Hematopoietic multipotent progenitor cell treated with erythropoietin and hydrocortisone succinate and interleukin-3 and kit ligand, for 4 days (in vitro differentiated cells): ENCODE measurements at regions not wholly inside any gene's neighbourhood (a gene's known extent, or its start where the extent isn't known, plus 50 kb on each side); places are given as distances from the start of the nearest gene placed in this dataset.
"Not testable (repeated sequence)": the region's sequence is repeated elsewhere in the genome, so short reads cannot be mapped to it uniquely, and the experiment has no call there.

Source experiments
- DNase-seq: peaks from one replicate; pipeline ENCODE4 v3.0.0-alpha.2; 2015

DNA sequence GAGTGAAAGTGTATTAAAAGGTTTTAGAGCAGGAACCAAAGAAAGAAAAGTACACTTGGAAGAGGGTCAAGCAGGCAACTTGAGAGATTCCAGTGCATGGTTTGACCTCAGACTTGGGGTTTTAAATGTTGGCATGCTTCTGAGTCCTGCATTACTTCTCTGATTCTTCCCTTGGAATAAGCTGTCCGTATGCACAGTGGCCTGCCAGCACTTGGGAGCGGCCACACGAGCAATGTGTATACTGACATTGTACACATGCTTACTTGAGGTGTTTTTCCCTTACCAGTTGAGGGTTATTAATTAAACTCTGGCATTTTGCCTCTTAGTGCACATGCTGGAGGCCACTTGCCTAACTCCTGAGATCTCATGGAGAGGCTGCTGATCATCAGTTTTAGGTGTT, 786.6 kb upstream of the RGS18 start:
- no peak for DNase-seq

DNA sequence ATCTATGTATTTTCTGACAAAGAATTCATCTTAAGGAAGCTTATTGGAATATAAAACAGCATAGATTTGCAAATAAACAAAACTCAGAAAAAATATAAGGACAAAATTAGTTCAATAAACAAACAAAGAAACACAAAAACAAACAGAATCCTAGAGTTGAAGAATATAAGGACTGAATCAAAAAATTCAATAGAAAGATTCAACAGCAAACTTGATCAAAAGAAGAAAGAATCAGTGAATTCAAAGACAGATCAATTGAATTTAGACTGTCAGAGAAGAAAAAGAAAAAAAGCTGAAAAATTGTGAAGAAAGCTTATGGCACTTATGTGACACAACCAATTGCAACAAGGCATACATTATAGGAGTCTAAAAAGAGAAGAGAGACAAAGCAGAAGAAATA, 770.0 kb upstream of the RGS18 start:
- no peak for DNase-seq

- DNase-seq, result no peak
These were observed 761.6 kb upstream of the RGS18 start for GRCh38 chr1:191396622-191397021.

DNA sequence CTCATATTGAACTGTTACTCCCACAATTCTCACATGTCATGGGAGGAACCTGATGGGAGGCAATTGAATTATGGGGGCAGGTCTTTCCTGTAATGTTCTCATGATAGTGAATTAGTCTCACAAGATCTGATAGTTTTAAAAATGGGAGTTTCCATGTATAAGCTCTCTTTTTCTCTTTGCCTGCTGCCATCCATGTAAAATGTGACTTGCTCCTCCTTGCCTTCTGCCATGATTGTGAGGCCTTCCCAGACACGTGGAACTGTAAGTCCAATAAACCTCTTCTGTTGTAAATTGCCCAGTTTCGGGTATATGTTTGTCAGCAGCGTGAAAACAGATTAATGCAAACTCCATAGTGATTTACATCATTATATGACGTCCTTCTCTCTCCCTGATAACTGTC, 759.7 kb upstream of the RGS18 start:
- no peak for DNase-seq

DNA sequence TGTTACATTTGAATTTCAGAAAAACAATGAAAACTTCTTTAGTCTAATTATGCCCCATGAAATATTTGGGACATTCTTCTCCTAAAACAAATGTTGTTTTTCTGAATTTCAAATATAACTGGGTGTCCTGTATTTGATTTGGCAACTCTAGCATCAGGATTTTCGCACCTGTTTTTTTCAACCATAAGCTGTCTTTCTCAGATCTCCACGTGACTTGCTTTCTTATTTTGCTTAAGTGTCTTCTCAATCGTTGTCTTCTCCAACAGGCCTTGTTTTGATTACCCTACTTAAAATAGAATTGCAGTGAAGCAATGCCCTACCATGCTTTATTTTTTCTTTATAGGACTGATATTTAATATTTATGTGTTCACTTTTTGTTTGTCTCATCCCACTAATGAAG, 752.8 kb upstream of the RGS18 start:
- DNase-seq, result no peak

DNA sequence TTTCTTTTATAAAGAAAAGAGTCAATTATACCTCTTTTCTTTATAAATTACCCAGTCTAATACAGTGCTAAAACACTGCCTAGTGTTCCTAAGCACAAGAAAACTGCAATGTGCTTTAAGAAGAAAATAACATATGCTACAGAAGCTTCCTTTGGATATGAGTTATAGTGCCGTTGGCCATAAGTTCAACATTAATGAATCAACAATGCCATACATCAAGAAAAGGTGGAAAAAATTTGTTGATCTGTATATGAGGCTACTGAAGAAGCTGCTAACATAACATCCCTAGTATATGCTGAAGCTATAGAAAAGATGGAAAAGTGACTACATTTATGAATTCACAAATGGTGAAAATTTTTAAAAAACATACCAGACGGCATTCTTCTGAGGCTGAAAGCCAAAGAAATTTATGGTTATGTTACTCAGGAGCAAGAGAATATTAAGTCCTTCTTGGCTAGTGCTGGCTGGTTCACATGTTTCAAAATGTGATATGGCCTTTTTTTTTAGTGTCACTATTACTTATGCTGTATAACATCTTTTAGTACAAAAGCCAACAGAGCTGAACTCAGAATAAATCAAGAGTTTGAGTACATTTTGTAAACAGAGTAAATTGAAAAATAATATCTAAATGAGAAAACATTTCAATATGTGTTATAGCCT, 743.2 kb upstream of the RGS18 start:
- no peak for DNase-seq

DNA sequence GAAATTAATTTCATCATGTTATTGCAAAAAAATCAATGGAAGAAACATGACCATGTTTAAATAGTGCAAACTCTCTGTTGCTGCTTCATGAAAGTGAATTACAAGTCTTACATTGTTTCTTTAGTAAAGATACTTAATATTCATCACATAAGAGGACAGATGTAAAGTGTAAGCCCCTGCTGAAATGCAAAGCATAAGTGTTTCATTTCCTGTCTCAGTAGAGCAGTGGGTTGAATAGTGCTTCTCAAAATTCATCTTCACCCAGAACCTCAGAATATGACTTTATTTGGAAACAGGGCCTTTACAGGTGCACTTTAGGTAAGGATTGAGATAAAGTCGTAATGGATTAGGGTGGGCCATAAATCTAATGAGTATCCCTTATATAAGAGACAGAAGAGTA, 738.4 kb upstream of the RGS18 start:
- no peak for DNase-seq

DNA sequence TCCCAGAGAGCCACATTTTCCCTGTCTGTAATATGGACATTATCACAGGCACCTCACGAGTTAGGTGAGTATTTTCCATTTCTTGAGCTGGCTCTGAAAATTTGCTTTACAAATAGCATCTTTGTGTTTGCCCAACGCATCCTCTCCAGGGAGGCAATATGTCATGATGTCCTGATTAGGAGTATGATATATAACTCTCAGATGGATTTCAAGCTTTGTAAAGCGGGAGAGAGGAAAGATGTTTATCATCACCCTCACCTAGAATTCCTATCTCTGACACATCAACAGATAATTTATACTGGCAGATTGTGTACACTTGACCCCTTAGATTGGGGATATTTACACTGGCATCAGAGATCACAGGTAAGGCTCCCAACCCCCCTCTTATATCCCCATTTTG, 730.7 kb upstream of the RGS18 start:
- no peak for DNase-seq

DNA sequence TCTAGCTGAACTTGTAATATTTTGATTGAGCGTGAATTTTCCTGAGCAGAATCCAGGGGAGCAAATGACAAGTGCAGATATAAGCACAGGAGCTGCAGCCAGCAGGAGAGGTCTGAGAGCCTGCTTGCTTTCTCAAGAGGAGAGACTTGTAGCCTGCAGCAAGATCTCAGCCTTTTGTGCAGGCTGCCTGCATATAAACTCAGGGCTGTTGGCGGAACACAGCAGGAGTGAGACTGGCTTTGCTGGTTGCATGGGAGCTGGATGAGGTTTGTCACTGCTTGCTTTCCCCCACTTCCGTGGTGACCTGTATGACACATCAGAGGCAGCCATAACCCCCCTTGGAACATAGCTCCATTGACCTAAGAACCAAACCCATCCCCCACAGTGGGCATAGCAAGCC, 725.4 kb upstream of the RGS18 start:
- no peak for DNase-seq

DNA sequence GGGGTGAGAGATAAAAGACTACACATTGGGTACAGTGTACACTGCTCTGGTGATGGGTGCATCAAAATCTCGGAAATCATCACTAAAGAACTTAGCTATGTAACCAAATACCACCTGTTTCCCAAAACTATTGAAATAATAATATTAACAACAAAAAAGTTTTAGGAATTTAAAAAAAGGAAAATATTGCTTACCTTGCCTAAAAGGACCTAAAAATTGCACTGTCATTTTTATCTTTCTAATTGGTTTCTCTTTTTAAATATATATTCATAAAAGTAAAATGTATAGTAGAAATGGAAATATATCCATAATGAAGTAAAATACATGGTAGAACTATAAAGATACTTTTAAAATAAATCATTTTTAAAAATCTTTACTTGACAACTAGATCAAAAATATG, 719.3 kb upstream of the RGS18 start:
- DNase-seq, result no peak

- not testable (repeated sequence) for DNase-seq
These were observed 710.0 kb upstream of the RGS18 start for GRCh38 chr1:191448279-191448678.

- no peak for DNase-seq
These were observed 705.7 kb upstream of the RGS18 start for GRCh38 chr1:191452586-191452985.

DNA sequence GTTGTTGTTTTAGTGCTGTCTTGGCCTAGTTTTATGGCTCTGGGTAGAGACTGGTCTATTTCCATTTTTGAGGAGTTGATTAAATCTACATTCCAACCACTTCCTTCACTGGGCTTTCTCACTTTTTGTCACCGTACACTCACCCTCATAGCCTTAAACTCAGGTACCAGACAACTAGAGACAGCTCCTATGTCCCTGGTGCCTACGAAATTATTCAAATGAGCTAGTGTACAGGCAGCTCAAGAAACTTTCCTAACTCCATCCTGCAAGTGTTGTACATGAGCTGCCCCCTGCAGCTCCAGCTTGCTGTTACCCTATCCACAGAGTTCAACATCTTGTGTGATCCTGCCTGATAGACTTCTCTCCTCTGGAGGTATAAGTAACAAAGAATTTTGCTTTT, 704.8 kb upstream of the RGS18 start:
- no peak for DNase-seq

GRCh38 chr1:191457889-191458288, 700.4 kb upstream of the RGS18 start:
- no peak for DNase-seq

DNA sequence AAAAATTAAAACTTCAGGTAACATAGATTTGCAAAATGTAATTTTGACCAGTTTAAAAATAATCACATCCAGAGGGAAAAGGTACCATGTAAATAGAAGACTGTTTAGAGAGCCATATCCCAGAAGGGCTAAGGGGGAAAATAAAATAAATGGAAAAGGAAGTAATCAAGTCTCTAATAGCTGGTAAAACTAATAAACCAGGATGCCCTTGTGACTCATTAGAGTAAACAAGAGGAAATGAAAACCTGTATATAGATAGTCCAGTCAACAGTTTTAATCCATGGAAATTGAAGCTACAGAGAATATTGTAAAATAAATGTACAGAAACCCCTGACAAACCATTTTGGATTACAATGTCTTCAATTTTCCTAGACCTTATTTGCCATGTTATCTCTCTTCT, 698.0 kb upstream of the RGS18 start:
- no peak for DNase-seq

- peak; percentile 20 for DNase-seq
These were observed 674.3 kb upstream of the RGS18 start for GRCh38 chr1:191483988-191484387.

GRCh38 chr1:191490303-191490702, 668.0 kb upstream of the RGS18 start:
- DNase-seq, result no peak

DNA sequence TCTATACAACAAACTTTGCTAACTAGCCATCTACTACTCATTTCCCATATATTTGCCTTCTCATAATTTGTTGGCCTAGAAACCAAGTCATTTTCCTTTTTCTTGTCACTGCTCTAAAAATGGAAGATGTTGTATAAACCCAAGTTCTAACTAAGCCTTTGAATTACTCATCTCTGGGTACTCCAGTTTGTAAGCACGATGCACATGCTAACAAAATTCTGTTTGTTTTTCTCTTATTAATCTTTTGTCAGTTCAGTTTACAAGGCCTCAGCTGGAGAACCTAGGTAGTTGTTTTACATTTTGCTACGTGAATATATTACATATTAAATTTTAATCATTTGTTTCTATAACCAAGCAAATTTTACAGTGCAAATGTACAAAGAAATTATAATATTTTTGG, 663.2 kb upstream of the RGS18 start:
- no peak for DNase-seq

DNA sequence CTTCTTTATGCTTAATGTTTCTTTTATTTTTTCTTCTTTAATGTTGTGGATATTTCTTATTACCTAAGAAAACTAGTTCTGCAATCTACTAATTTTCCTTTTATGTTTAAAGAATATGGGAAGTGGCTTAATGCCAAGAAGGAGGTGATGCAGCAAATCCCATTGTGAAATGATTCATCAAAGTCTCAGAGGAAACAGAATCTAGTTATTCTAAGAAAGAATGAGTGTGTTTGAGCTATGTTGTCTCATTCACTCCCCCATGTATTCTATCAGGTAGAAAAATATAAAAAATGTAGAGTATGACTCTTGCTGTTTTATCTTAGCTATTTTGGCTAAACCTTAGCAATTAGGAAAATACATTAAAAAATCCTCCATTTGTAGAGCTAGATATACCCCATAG, 659.9 kb upstream of the RGS18 start:
- DNase-seq, result peak; percentile 20

DNA sequence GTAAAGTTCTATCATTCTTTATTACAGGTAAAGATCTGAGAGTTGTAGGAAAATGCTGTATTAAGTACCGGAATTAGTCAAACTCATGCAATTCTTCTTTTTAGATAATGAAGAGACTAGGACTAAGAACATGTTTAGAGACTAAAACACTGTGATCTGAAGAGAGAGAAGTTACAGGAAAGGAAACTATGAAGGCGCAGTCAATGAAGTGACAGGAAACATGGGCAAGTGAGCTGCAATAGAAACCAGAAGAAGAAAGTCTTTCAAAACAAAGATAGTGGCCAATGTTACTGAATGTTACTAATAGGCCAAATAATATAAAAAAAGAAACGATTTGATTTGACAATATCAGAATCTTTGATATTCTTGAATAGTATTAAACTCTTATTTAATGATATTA, 659.4 kb upstream of the RGS18 start:
- no peak for DNase-seq

DNA sequence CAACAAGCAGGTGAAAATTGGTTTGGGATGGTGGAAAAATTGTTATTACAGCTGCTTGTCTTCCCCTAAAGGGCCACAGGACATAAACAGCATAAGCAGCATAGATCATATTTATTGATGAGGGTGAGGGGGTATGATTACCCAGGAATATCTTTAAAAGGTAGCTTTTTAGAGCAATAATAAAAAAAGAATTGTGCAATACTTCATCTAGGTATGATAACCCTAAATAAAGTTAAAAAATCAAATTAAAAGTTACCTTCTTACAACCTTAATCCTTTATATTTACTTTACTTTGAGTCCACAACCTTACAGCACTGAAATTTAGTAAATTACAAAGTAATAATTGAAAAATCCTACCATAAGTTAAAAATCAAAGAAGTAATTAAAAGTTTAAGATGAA, 653.3 kb upstream of the RGS18 start:
- no peak for DNase-seq

GRCh38 chr1:191508239-191508638, 650.0 kb upstream of the RGS18 start:
- no peak for DNase-seq

- DNase-seq, result not testable (repeated sequence)
These were observed 646.8 kb upstream of the RGS18 start for GRCh38 chr1:191511480-191511879.

DNA sequence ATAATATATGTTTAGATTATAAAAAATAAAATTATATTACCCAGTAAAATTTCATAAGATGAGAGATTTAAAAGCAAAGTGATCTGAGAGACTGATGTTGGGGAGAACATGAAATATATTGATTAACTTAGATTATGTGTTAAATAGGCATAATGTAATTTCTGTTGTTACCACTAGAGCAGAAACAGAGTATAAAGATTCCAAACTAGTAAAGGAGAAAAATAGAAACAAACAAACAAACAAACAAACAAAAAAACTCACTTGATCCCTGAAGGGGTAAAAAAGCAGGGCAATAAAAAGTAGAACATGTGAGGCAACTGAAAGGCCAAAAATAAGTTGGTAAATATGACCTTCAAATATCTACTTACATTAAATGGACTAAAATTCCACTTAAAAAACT, 640.4 kb upstream of the RGS18 start:
- DNase-seq, result no peak

GRCh38 chr1:191519519-191519918, 638.7 kb upstream of the RGS18 start:
- DNase-seq, result no peak

- no peak for DNase-seq
These were observed 637.9 kb upstream of the RGS18 start for GRCh38 chr1:191520345-191520744.
